SK-N-SH treated with all-trans-retinoic acid at 6 μM for 48 hours (cell line): ENCODE measurements at regions not wholly inside any gene's neighbourhood (a gene's known extent, or its start where the extent isn't known, plus 50 kb on each side); places are given as distances from the start of the nearest gene placed in this dataset.

Experiments
- ATAC-seq: fragments of 200-7000 bp; cut with Tn5 transposase; 3 replicates; pipeline ENCODE4 v1.9.1; 2020; ENCODE audit warnings: mild to moderate bottlenecking, moderate library complexity
- ARNTL ChIP-seq: fragments of 450-650 bp; formaldehyde crosslinking; IDR thresholded peaks from 2 replicates; pipeline ENCODE4 v1.5.0; 2020; ENCODE audit warnings: low read depth, mild to moderate bottlenecking, moderate library complexity, borderline replicate concordance
- BACH2 ChIP-seq: fragments of 250-450 bp; sonication (Bioruptor Pico); IDR thresholded peaks from 2 replicates; pipeline ENCODE4 v1.9.0; 2021; ENCODE audit warnings: mild to moderate bottlenecking, borderline replicate concordance
- CSDC2 ChIP-seq: fragments of 250-450 bp; sonication (Bioruptor Pico); IDR thresholded peaks from 2 replicates; pipeline ENCODE4 v1.5.0; 2020; ENCODE audit warnings: mild to moderate bottlenecking, moderate library complexity
- ESRRG ChIP-seq: fragments of 250-450 bp; sonication (Bioruptor Pico); IDR thresholded peaks from 2 replicates; pipeline ENCODE4 v1.6.1; 2021; ENCODE audit warnings: mild to moderate bottlenecking
- GLIS3 ChIP-seq: fragments of 250-450 bp; sonication (Bioruptor Pico); IDR thresholded peaks from 2 replicates; pipeline ENCODE4 v1.5.0; 2020; ENCODE audit warnings: mild to moderate bottlenecking, moderate library complexity
- OSR1 ChIP-seq: fragments of 250-450 bp; sonication (Bioruptor Pico); IDR thresholded peaks from 2 replicates; pipeline ENCODE4 v1.8.0; 2022; ENCODE audit warnings: moderate library complexity, mild to moderate bottlenecking, inconsistent platforms
- PATZ1 ChIP-seq: fragments of 250-450 bp; sonication (Bioruptor Pico); IDR thresholded peaks from 2 replicates; pipeline ENCODE4 v1.8.0; 2020; ENCODE audit warnings: mild to moderate bottlenecking, moderate library complexity, borderline replicate concordance
- POU6F1 ChIP-seq: fragments of 250-450 bp; sonication (Bioruptor Pico); IDR thresholded peaks from 2 replicates; pipeline ENCODE4 v1.8.0; 2021; ENCODE audit warnings: low read depth, mild to moderate bottlenecking, moderate library complexity, borderline replicate concordance
- PPARA ChIP-seq: fragments of 250-450 bp; sonication (Bioruptor Pico); IDR thresholded peaks from 2 replicates; pipeline ENCODE4 v1.5.0; 2020; ENCODE audit warnings: mild to moderate bottlenecking, borderline replicate concordance
- RARB ChIP-seq: fragments of 250-450 bp; sonication (Bioruptor Pico); IDR thresholded peaks from 2 replicates; pipeline ENCODE4 v1.8.0; 2021; ENCODE audit warnings: mild to moderate bottlenecking, moderate library complexity
- SNAI2 ChIP-seq: fragments of 250-450 bp; sonication (Bioruptor Pico); IDR thresholded peaks from 2 replicates; pipeline ENCODE4 v1.5.0; 2020; ENCODE audit warnings: mild to moderate bottlenecking, moderate library complexity
- TCF4 ChIP-seq: fragments of 250-450 bp; sonication (Bioruptor Pico); IDR thresholded peaks from 2 replicates; pipeline ENCODE4 v1.8.0; 2021; ENCODE audit warnings: mild to moderate bottlenecking, moderate library complexity, borderline replicate concordance
- TOX ChIP-seq: fragments of 250-450 bp; sonication (Bioruptor Pico); IDR thresholded peaks from 2 replicates; pipeline ENCODE4 v1.8.0; 2021; ENCODE audit warnings: mild to moderate bottlenecking, moderate library complexity, borderline replicate concordance
- TSHZ2 ChIP-seq: fragments of 250-450 bp; sonication (Bioruptor Pico); IDR thresholded peaks from 2 replicates; pipeline ENCODE4 v1.5.0; 2020; ENCODE audit warnings: mild to moderate bottlenecking, moderate library complexity
- ZC3H10 ChIP-seq: fragments of 250-450 bp; sonication (Bioruptor Pico); IDR thresholded peaks from 2 replicates; pipeline ENCODE4 v1.5.1; 2021; ENCODE audit warnings: mild to moderate bottlenecking, moderate library complexity
- ZFP3 ChIP-seq: fragments of 250-450 bp; sonication (Bioruptor Pico); IDR thresholded peaks from 2 replicates; pipeline ENCODE4 v1.5.0; 2020; ENCODE audit warnings: mild to moderate bottlenecking, moderate library complexity
- ZFP30 ChIP-seq: fragments of 450-650 bp; formaldehyde crosslinking; IDR thresholded peaks from 2 replicates; pipeline ENCODE4 v1.5.0; 2022; ENCODE audit warnings: mild to moderate bottlenecking, moderate library complexity
- ZNF565 ChIP-seq: fragments of 450-650 bp; formaldehyde crosslinking; conservative IDR thresholded peaks from 2 replicates; pipeline ENCODE4 v1.5.0; 2020; ENCODE audit warnings: low read depth, mild to moderate bottlenecking, moderate library complexity
- ZNF70 ChIP-seq: fragments of 450-650 bp; formaldehyde crosslinking; IDR thresholded peaks from 2 replicates; pipeline ENCODE4 v1.5.0; 2020; ENCODE audit warnings: mild to moderate bottlenecking, moderate library complexity
- ZNF8 ChIP-seq: fragments of 450-650 bp; formaldehyde crosslinking; IDR thresholded peaks from 2 replicates; pipeline ENCODE4 v1.5.0; 2020; ENCODE audit warnings: mild to moderate bottlenecking, moderate library complexity
- TF ChIP-seq, protein P1 (sequence below): fragments of 250-450 bp; sonication (Bioruptor Pico); IDR thresholded peaks from 2 replicates; pipeline ENCODE4 v1.5.1; 2020; ENCODE audit warnings: low read depth, mild to moderate bottlenecking, moderate library complexity

DNA sequence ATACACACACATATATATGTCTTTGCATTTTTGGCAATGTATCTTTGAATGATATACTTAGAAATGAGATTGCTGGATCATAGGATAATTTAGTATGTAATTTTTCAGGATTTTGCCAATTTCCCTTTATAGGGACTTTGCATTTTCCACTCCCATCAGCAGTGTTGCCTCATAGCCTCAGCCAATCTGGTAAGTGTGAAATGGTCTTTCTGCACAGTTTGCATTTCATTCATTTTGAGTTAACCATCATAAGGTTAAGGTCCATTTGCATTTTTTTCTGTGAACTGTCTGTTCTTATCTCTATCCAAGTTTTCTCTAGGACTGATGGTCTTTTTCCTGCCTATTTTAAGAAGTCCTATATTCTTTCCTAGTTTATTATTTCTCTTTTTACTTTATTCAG lies 474.8 kb downstream of the ZNF674 start:
- no peak for ATAC-seq
- no peak for TF ChIP-seq ZNF8 (CRISPR knock-in tag)
- no peak for TF ChIP-seq GLIS3
- TF ChIP-seq, protein P1, sequence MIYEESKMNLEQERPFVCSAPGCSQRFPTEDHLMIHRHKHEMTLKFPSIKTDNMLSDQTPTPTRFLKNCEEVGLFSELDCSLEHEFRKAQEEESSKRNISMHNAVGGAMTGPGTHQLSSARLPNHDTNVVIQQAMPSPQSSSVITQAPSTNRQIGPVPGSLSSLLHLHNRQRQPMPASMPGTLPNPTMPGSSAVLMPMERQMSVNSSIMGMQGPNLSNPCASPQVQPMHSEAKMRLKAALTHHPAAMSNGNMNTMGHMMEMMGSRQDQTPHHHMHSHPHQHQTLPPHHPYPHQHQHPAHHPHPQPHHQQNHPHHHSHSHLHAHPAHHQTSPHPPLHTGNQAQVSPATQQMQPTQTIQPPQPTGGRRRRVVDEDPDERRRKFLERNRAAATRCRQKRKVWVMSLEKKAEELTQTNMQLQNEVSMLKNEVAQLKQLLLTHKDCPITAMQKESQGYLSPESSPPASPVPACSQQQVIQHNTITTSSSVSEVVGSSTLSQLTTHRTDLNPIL (CRISPR knock-in tag): no peak
- no peak for TF ChIP-seq ZNF70 (CRISPR knock-in tag)
- TF ChIP-seq TCF4: no peak
- no peak for TF ChIP-seq OSR1 (CRISPR knock-in tag)
- TF ChIP-seq ARNTL (CRISPR knock-in tag): no peak
- TF ChIP-seq BACH2 (CRISPR knock-in tag): no peak
- TF ChIP-seq TSHZ2 (CRISPR knock-in tag): no peak
- TF ChIP-seq CSDC2 (CRISPR knock-in tag): no peak
- no peak for TF ChIP-seq PATZ1 (CRISPR knock-in tag)

GRCh38 chrX:46059316-46059715 lies 485.9 kb downstream of the ZNF674 start:
- TF ChIP-seq, protein P1 (CRISPR knock-in tag): no peak
- no peak for TF ChIP-seq ESRRG (CRISPR knock-in tag)
- no peak for TF ChIP-seq GLIS3
- TF ChIP-seq ZNF565 (CRISPR knock-in tag): no peak
- no peak for ATAC-seq

- no peak for TF ChIP-seq POU6F1 (CRISPR knock-in tag)
- TF ChIP-seq GLIS3: no peak
- TF ChIP-seq SNAI2 (CRISPR knock-in tag): no peak
- TF ChIP-seq, protein P1 (CRISPR knock-in tag): no peak
- no peak for TF ChIP-seq RARB (CRISPR knock-in tag)
- TF ChIP-seq ZNF565 (CRISPR knock-in tag): no peak
- no peak for TF ChIP-seq BACH2 (CRISPR knock-in tag)
- no peak for TF ChIP-seq ESRRG (CRISPR knock-in tag)
- TF ChIP-seq PPARA: no peak
- no peak for TF ChIP-seq PATZ1 (CRISPR knock-in tag)
- no peak for TF ChIP-seq OSR1 (CRISPR knock-in tag)
- TF ChIP-seq ZFP3 (CRISPR knock-in tag): no peak
- no peak for TF ChIP-seq ARNTL (CRISPR knock-in tag)
- TF ChIP-seq TOX: no peak
- no peak for TF ChIP-seq TSHZ2 (CRISPR knock-in tag)
- no peak for TF ChIP-seq ZNF70 (CRISPR knock-in tag)
- no peak for TF ChIP-seq ZFP30 (CRISPR knock-in tag)
- TF ChIP-seq ZC3H10 (CRISPR knock-in tag): no peak
- ATAC-seq: no peak
These were observed 500.7 kb downstream of the ZNF674 start for GRCh38 chrX:46044486-46044885.
